Astrocyte (in vitro differentiated cells and primary cell): ENCODE measurements at regions not wholly inside any gene's neighbourhood (a gene's known extent, or its start where the extent isn't known, plus 50 kb on each side); places are given as distances from the start of the nearest gene placed in this dataset.

Experiments used
- DNase-seq: peaks from one replicate; pipeline ENCODE4 v3.0.0-alpha.2; 2010; ENCODE audit warnings: low read depth
- FAIRE-seq: peaks from 2 replicates; lab custom pipeline; 2011; peaks lifted over from hg19 to GRCh38; lab: Jason Lieb, UNC
- H2AFZ ChIP-seq: 2 replicates; pipeline ENCODE4 v1.6.0; 2012; ENCODE audit warnings: low read depth, low read length, inconsistent platforms
- H3K27ac ChIP-seq: 2 replicates; pipeline ENCODE4 v1.5.1; 2011; ENCODE audit warnings: low read depth, low read length, inconsistent platforms
- H3K27me3 ChIP-seq: 2 replicates; pipeline ENCODE4 v1.6.0; 2011; ENCODE audit warnings: low read length, inconsistent platforms; ENCODE audit not compliant: insufficient read depth
- H3K36me3 ChIP-seq: 2 replicates; pipeline ENCODE4 v1.5.1; 2011; ENCODE audit warnings: low read length, inconsistent platforms; ENCODE audit not compliant: insufficient read depth
- H3K4me1 ChIP-seq: 2 replicates; pipeline ENCODE4 v1.5.1; 2011; ENCODE audit warnings: low read length, inconsistent platforms; ENCODE audit not compliant: insufficient read depth
- H3K4me2 ChIP-seq: 2 replicates; pipeline ENCODE4 v1.6.0; 2012; ENCODE audit warnings: low read length, inconsistent platforms
- H3K4me3 ChIP-seq: 2 replicates; pipeline ENCODE4 v1.5.1; 2011; ENCODE audit warnings: low read depth, mild to moderate bottlenecking, low read length, inconsistent platforms; ENCODE audit not compliant: insufficient read depth
- H3K79me2 ChIP-seq: 2 replicates; pipeline ENCODE4 v1.6.0; 2012; ENCODE audit warnings: mild to moderate bottlenecking, low read length, inconsistent platforms; ENCODE audit not compliant: insufficient read depth
- H3K9ac ChIP-seq: 2 replicates; pipeline ENCODE4 v1.6.0; 2012; ENCODE audit warnings: mild to moderate bottlenecking, low read length, inconsistent platforms
- H3K9me3 ChIP-seq: 2 replicates; pipeline ENCODE4 v1.5.1; 2012; ENCODE audit warnings: low read depth, mild to moderate bottlenecking, low read length, inconsistent platforms; ENCODE audit not compliant: insufficient read depth
- H4K20me1 ChIP-seq: 2 replicates; pipeline ENCODE4 v1.6.0; 2012; ENCODE audit warnings: low read length, inconsistent platforms; ENCODE audit not compliant: insufficient read depth
- H3K27ac Mint-ChIP-seq: one replicate; pipeline ENCODE4 v1.8.0; 2021; ENCODE audit warnings: mild to moderate bottlenecking, mixed read lengths; ENCODE audit not compliant: unreplicated experiment
- H3K27me3 Mint-ChIP-seq: one replicate; pipeline ENCODE4 v1.8.0; 2021; ENCODE audit warnings: low read depth, mixed read lengths; ENCODE audit not compliant: unreplicated experiment
- H3K36me3 Mint-ChIP-seq: one replicate; pipeline ENCODE4 v1.8.0; 2021; ENCODE audit warnings: low read depth, mixed read lengths; ENCODE audit not compliant: unreplicated experiment
- H3K4me1 Mint-ChIP-seq: one replicate; pipeline ENCODE4 v1.8.0; 2021; ENCODE audit warnings: low read depth, mixed read lengths; ENCODE audit not compliant: unreplicated experiment
- H3K4me3 Mint-ChIP-seq: one replicate; pipeline ENCODE4 v1.8.0; 2021; ENCODE audit warnings: mild to moderate bottlenecking, moderate library complexity, mixed read lengths; ENCODE audit not compliant: unreplicated experiment
- H3K9me3 Mint-ChIP-seq: one replicate; pipeline ENCODE4 v1.8.0; 2021; ENCODE audit warnings: mild to moderate bottlenecking, mixed read lengths; ENCODE audit not compliant: unreplicated experiment
- EZH2 ChIP-seq: IDR thresholded peaks from 2 replicates; pipeline ENCODE4 v1.6.1; 2012; ENCODE audit warnings: mild to moderate bottlenecking, low read length, inconsistent platforms; ENCODE audit not compliant: insufficient read depth
- TF ChIP-seq, protein P1 (sequence below): IDR thresholded peaks from 2 replicates; pipeline ENCODE4 v1.5.1; 2011; ENCODE audit warnings: low read depth, mild to moderate bottlenecking, inconsistent platforms, low read length, moderate library complexity; ENCODE audit not compliant: insufficient read depth

DNA sequence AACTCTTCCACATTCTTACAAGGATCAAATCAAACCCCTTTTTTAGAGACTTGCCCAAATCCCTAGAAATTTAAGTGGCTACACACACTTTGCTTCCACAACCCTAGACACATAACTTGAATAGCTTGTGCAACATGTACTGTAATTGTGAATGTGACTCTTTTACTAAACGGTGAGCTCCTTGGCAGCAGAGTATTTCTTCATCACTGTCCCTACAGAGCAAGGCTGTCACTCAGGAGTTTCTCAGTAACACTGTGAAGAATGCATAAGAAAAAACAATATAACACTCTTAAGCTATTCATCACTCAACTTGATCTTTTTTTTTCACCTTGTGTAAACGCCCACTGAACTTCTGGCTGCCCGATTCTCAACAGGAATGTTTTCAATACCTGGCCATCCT is 53.8 kb upstream of the ADAMTS18 start:
- FAIRE-seq: no peak
- Mint-ChIP-seq H3K9me3 (peaks cover 2% of the 10 kb centered on the region), H3K36me3 (no peaks in the 10 kb centered on the region), H3K27ac (no peak overlapping the region), H3K4me3 (no peak overlapping the region), H3K4me1 (no peaks in the 10 kb centered on the region), H3K27me3 (peaks cover 24% of the 10 kb centered on the region)
- H3K27ac ChIP-seq: no peak overlapping the region
- no peak overlapping the region for H3K4me3 ChIP-seq
- H3K4me2 ChIP-seq: no peak overlapping the region
- no peaks in the 10 kb centered on the region for H3K27me3 ChIP-seq
- H2AFZ ChIP-seq: no peak overlapping the region
- H4K20me1 ChIP-seq: no peaks in the 10 kb centered on the region
- DNase-seq: no peak
- no peak overlapping the region for H3K9ac ChIP-seq
- no peaks in the 10 kb centered on the region for H3K4me1 ChIP-seq
- TF ChIP-seq, protein P1, sequence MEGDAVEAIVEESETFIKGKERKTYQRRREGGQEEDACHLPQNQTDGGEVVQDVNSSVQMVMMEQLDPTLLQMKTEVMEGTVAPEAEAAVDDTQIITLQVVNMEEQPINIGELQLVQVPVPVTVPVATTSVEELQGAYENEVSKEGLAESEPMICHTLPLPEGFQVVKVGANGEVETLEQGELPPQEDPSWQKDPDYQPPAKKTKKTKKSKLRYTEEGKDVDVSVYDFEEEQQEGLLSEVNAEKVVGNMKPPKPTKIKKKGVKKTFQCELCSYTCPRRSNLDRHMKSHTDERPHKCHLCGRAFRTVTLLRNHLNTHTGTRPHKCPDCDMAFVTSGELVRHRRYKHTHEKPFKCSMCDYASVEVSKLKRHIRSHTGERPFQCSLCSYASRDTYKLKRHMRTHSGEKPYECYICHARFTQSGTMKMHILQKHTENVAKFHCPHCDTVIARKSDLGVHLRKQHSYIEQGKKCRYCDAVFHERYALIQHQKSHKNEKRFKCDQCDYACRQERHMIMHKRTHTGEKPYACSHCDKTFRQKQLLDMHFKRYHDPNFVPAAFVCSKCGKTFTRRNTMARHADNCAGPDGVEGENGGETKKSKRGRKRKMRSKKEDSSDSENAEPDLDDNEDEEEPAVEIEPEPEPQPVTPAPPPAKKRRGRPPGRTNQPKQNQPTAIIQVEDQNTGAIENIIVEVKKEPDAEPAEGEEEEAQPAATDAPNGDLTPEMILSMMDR: no peak
- H3K79me2 ChIP-seq: no peaks in the 10 kb centered on the region
- H3K36me3 ChIP-seq: no peaks in the 10 kb centered on the region
- no peaks in the 10 kb centered on the region for H3K9me3 ChIP-seq

GRCh38 chr16:77491091-77491490 is 56.3 kb upstream of the ADAMTS18 start:
- Histone ChIP-seq H3K36me3 (no peaks in the 10 kb centered on the region), H2AFZ (no peak overlapping the region), H3K27me3 (no peaks in the 10 kb centered on the region), H3K79me2 (no peaks in the 10 kb centered on the region), H3K4me3 (no peak overlapping the region), H3K9ac (no peak overlapping the region), H3K27ac (no peak overlapping the region), H4K20me1 (no peaks in the 10 kb centered on the region), H3K4me2 (no peak overlapping the region), H3K4me1 (no peaks in the 10 kb centered on the region), H3K9me3 (no peaks in the 10 kb centered on the region)
- Mint-ChIP-seq H3K27me3 (peaks cover 14% of the 10 kb centered on the region), H3K27ac (no peak overlapping the region), H3K9me3 (peaks cover 2% of the 10 kb centered on the region), H3K4me3 (no peak overlapping the region), H3K4me1 (no peaks in the 10 kb centered on the region), H3K36me3 (no peaks in the 10 kb centered on the region)
- FAIRE-seq: no peak
- TF ChIP-seq, protein P1: no peak
- no peak for TF ChIP-seq EZH2
- DNase-seq: no peak

DNA sequence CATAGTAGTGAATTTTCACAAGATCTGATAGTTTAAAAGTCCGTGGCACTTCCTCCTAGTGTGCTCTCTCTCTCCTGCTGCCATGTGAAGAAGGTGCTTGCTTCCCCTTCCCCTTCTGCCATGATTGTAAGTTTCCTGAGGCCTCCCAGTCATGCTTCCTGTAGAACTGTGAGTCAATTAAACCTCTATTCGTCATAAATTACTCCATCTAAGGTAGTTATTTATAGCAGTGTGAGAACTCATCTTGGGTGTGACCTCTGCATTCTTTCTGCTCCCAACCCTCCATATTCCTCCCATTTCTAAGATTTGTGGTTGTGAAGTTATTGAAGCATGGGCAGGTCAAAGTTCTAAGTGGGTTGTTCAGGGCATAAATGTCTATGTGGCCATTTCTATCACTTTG is 62.1 kb upstream of the ADAMTS18 start:
- Mint-ChIP-seq H3K36me3 (no peaks in the 10 kb centered on the region), H3K4me3 (no peak overlapping the region), H3K27ac (no peak overlapping the region), H3K4me1 (no peaks in the 10 kb centered on the region), H3K9me3 (peaks cover 3% of the 10 kb centered on the region), H3K27me3 (peaks cover 8% of the 10 kb centered on the region)
- Histone ChIP-seq H3K9me3 (no peaks in the 10 kb centered on the region), H2AFZ (no peak overlapping the region), H3K79me2 (no peaks in the 10 kb centered on the region), H4K20me1 (no peaks in the 10 kb centered on the region), H3K9ac (no peak overlapping the region), H3K27ac (no peak overlapping the region), H3K4me3 (no peak overlapping the region), H3K4me1 (peaks cover 3% of the 10 kb centered on the region), H3K4me2 (no peak overlapping the region), H3K27me3 (no peaks in the 10 kb centered on the region), H3K36me3 (no peaks in the 10 kb centered on the region)
- FAIRE-seq: no peak
- peak; percentile 30 for DNase-seq
- TF ChIP-seq, protein P1: no peak
- TF ChIP-seq EZH2: no peak
